Left lung (tissue), 4 donors: ENCODE measurements at regions not wholly inside any gene's neighbourhood (a gene's known extent, or its start where the extent isn't known, plus 50 kb on each side); places are given as distances from the start of the nearest gene placed in this dataset.
A peak's percentile ranks its signal among the peaks of the same experiment; 100 is the strongest.

Source experiments
- ATAC-seq: fragments of 200-7000 bp; cut with Tn5 transposase; one replicate; pipeline ENCODE4 v1.9.1; 2020; ENCODE audit warnings: moderate library complexity
- DNase-seq, 4 donors: peaks; one replicate each; pipeline ENCODE4 v3.0.0-alpha.2; 2013 to 2020
- H3K27ac ChIP-seq, 2 donors: fragments of 200-600 bp; sonication (generic) in 1 of 2; one replicate each; pipeline versions ENCODE4 v1.5.0 to v1.8.0; 2020 to 2021
- H3K27me3 ChIP-seq, 2 donors: fragments of 200-600 bp; sonication (generic) in 1 of 2; one replicate each; pipeline versions ENCODE4 v1.5.0 to v1.8.0; 2020 to 2021
- H3K36me3 ChIP-seq, 2 donors: fragments of 200-600 bp; sonication (generic) in 1 of 2; one replicate each; pipeline versions ENCODE4 v1.5.0 to v1.8.0; 2020 to 2021
- H3K4me1 ChIP-seq, 2 donors: fragments of 200-600 bp; one replicate each; pipeline ENCODE4 v1.8.0; 2021
- H3K4me3 ChIP-seq, 2 donors: fragments of 200-600 bp; sonication (generic) in 1 of 2; one replicate each; pipeline versions ENCODE4 v1.5.0 to v1.8.0; 2020 to 2021; ENCODE audit warnings: mild to moderate bottlenecking in 1 of 2
- H3K9me3 ChIP-seq, 2 donors: fragments of 200-600 bp; sonication (generic) in 1 of 2; one replicate each; pipeline versions ENCODE4 v1.5.0 to v1.8.0; 2020 to 2021
- CTCF ChIP-seq, 2 donors: fragments of 200-600 bp; sonication (generic) in 1 of 2; IDR thresholded peaks; one replicate each; pipeline versions ENCODE4 v1.5.0 to v1.8.0; 2021; ENCODE audit warnings: antibody characterized with exemption in 2 of 2
- intact Hi-C, 2 donors: fragments of 100-400 bp; cut with DNase I; formaldehyde crosslinking; loops; one replicate each; pipeline versions ENCODE4 v1.11.2 to v1.14.2; 2022
- donor health status: DM: no; HTN: yes; CAD: no.
- donor health status: DM: no; HTN: no; CAD: no.

GRCh38 chr5:17720071-17720470 lies 85.8 kb downstream of the TAF11L14 start:
- ATAC-seq, result no peak
- intact Hi-C loops, result no loop called here
- H3K4me3 ChIP-seq, result no peak overlapping the region
- H3K27ac ChIP-seq, result no peak overlapping the region
- peaks cover 0 to 4% of the 10 kb centered on the region in 2 donors for H3K9me3 ChIP-seq
- H3K27me3 ChIP-seq, result no peaks in the 10 kb centered on the region
- no peaks in the 10 kb centered on the region for H3K36me3 ChIP-seq
- DNase-seq, result peak in 2 of 4 donors; percentile 6 to 33
- no peak for TF ChIP-seq CTCF (IDR thresholded peaks at IDR 0.05)
- no peaks in the 10 kb centered on the region for H3K4me1 ChIP-seq

GRCh38 chr5:17723876-17724275 lies 89.6 kb downstream of the TAF11L14 start:
- intact Hi-C loops, result no loop called here
- ATAC-seq (no peak), DNase-seq (no peak)
- no peak overlapping the region for H3K4me3 ChIP-seq
- no peaks in the 10 kb centered on the region for H3K9me3 ChIP-seq
- no peaks in the 10 kb centered on the region for H3K4me1 ChIP-seq
- no peaks in the 10 kb centered on the region for H3K27me3 ChIP-seq
- TF ChIP-seq CTCF (IDR thresholded peaks at IDR 0.05), result no peak
- H3K36me3 ChIP-seq, result no peaks in the 10 kb centered on the region
- H3K27ac ChIP-seq, result no peak overlapping the region

GRCh38 chr5:17727098-17727497 lies 92.8 kb downstream of the TAF11L14 start:
- Histone ChIP-seq H3K27me3 (no peaks in the 10 kb centered on the region), H3K9me3 (no peaks in the 10 kb centered on the region), H3K36me3 (no peaks in the 10 kb centered on the region), H3K4me3 (no peak overlapping the region), H3K4me1 (no peaks in the 10 kb centered on the region), H3K27ac (no peak overlapping the region)
- intact Hi-C loops, result no loop called here
- DNase-seq (peak in 2 of 4 donors; percentile 7 to 45), ATAC-seq (no peak)
- TF ChIP-seq CTCF (IDR thresholded peaks at IDR 0.05), result no peak

- no peaks in the 10 kb centered on the region for H3K36me3 ChIP-seq
- H3K4me3 ChIP-seq, result no peak overlapping the region
- H3K27ac ChIP-seq, result no peak overlapping the region
- H3K9me3 ChIP-seq, result no peaks in the 10 kb centered on the region
- ATAC-seq (no peak), DNase-seq (no peak)
- intact Hi-C loops, result no loop called here
- H3K27me3 ChIP-seq, result no peaks in the 10 kb centered on the region
- H3K4me1 ChIP-seq, result no peaks in the 10 kb centered on the region
- TF ChIP-seq CTCF (IDR thresholded peaks at IDR 0.05), result no peak
These were observed 96.2 kb downstream of the TAF11L14 start for GRCh38 chr5:17730421-17730820.

- Histone ChIP-seq H3K9me3 (no peaks in the 10 kb centered on the region), H3K4me1 (no peaks in the 10 kb centered on the region), H3K27ac (no peak overlapping the region), H3K36me3 (no peaks in the 10 kb centered on the region), H3K4me3 (no peak overlapping the region), H3K27me3 (no peaks in the 10 kb centered on the region)
- ATAC-seq, result no peak
- intact Hi-C loops, result no loop called here
- TF ChIP-seq CTCF (IDR thresholded peaks at IDR 0.05), result no peak
- no peak for DNase-seq
These were observed 98.2 kb downstream of the TAF11L14 start for GRCh38 chr5:17732351-17732923.
